Pancreas (tissue), 10 donors: ENCODE measurements at regions not wholly inside any gene's neighbourhood (a gene's known extent, or its start where the extent isn't known, plus 50 kb on each side); places are given as distances from the start of the nearest gene placed in this dataset.

Experiments
- ATAC-seq, 4 donors: fragments of 200-7000 bp; cut with Tn5 transposase; one replicate each; pipeline versions ENCODE4 v1.8.0 to v1.9.1; 2020; ENCODE audit warnings: mild to moderate bottlenecking in 4 of 4, moderate library complexity in 4 of 4
- DNase-seq, 6 donors: peaks; one replicate each; pipeline ENCODE4 v3.0.0-alpha.2; 2020
- FAIRE-seq: peaks from 2 replicates; lab custom pipeline; 2012; peaks lifted over from hg19 to GRCh38; lab: Jason Lieb, UNC
- H3K27ac ChIP-seq, 4 donors: fragments of 200-600 bp; sonication (generic); 1 replicate in 3 of 4; 2 replicates in 1 of 4; pipeline versions ENCODE4 v1.5.0 to v1.8.0; 2020
- H3K27me3 ChIP-seq, 4 donors: fragments of 200-600 bp; one replicate each; pipeline ENCODE4 v1.8.0; 2021
- H3K36me3 ChIP-seq, 3 donors: fragments of 200-600 bp; sonication (generic) in 1 of 3; one replicate each; pipeline versions ENCODE4 v1.5.0 to v1.8.0; 2020 to 2021
- H3K4me1 ChIP-seq, 3 donors: fragments of 200-600 bp; one replicate each; pipeline ENCODE4 v1.8.0; 2021
- H3K4me3 ChIP-seq, 4 donors: fragments of 200-600 bp; sonication (generic) in 2 of 4; one replicate each; pipeline versions ENCODE4 v1.5.0 to v1.8.0; 2020 to 2021
- H3K9me3 ChIP-seq, 4 donors: fragments of 200-600 bp; one replicate each; pipeline ENCODE4 v1.8.0; 2021
- CTCF ChIP-seq, 4 donors: fragments of 200-600 bp; sonication (generic) in 3 of 4; IDR thresholded peaks; one replicate each; pipeline versions ENCODE4 v1.5.0 to v1.8.0; 2021; ENCODE audit warnings: antibody characterized with exemption in 4 of 4
- WGBS, 2 donors: extraction: QIAGEN DNeasy Blood & Tissue Kit; methylation state at CpG; one replicate each; pipeline ENCODE4 v1.1.7; 2013; 5-methylcytosine and 5-hydroxymethylcytosine counted together
- intact Hi-C, 3 donors: fragments of 100-400 bp; cut with DNase I; formaldehyde crosslinking; loops; one replicate each; pipeline versions ENCODE4 v1.11.1 to v1.14.2; 2022
- donor health status: healthy with polysubstance abuse.
- donor health status: DM: no; HTN: no; CAD: no; lungs with moderate emphysema.
- donor health status: DM: no; HTN: no; CAD: no.
- donor health status: control.
- donor health status: control.
- donor health status: Bipolar disorder and iron deficiency.
- donor health status: DM: yes; HTN: yes; CAD: no.
- donor health status: DM: no; HTN: no; CAD: no.
- donor health status: DM: no; HTN: no; CAD: no.
- donor health status: DM: yes; HTN: yes; CAD: no.

GRCh38 chr15:96086164-96086563 lies 244.3 kb upstream of the NR2F2 start:
- no peak for TF ChIP-seq CTCF (IDR thresholded peaks at IDR 0.05)
- WGBS, 2 donors = 50 to 52% methylated on average over 3 of the region's 3 CpGs
- no peaks in the 10 kb centered on the region for H3K36me3 ChIP-seq
- H3K27me3 ChIP-seq = no peaks in the 10 kb centered on the region
- H3K4me3 ChIP-seq = no peak overlapping the region
- H3K27ac ChIP-seq = no peak overlapping the region
- H3K9me3 ChIP-seq = no peaks in the 10 kb centered on the region
- no peak for DNase-seq
- no peak for FAIRE-seq
- intact Hi-C loops = no loop called here
- no peaks in the 10 kb centered on the region for H3K4me1 ChIP-seq
- no peak for ATAC-seq

GRCh38 chr15:96087180-96087884 lies 243.2 kb upstream of the NR2F2 start:
- DNase-seq = no peak
- intact Hi-C loops = no loop called here
- no peaks in the 10 kb centered on the region for H3K36me3 ChIP-seq
- TF ChIP-seq CTCF (IDR thresholded peaks at IDR 0.05) = no peak
- no peak for ATAC-seq
- no peak for FAIRE-seq
- H3K27me3 ChIP-seq = no peaks in the 10 kb centered on the region
- H3K4me3 ChIP-seq = no peak overlapping the region
- WGBS, 2 donors = 57 to 66% methylated on average over 2 of the region's 2 CpGs
- H3K9me3 ChIP-seq = no peaks in the 10 kb centered on the region
- H3K27ac ChIP-seq = no peak overlapping the region
- no peaks in the 10 kb centered on the region for H3K4me1 ChIP-seq

GRCh38 chr15:96088650-96089049 lies 241.8 kb upstream of the NR2F2 start:
- H3K4me3 ChIP-seq = no peak overlapping the region
- 78 to 89% methylated on average over 1 of the region's 1 CpG for WGBS, 2 donors
- H3K27ac ChIP-seq = no peak overlapping the region
- FAIRE-seq = no peak
- no peaks in the 10 kb centered on the region for H3K36me3 ChIP-seq
- no peaks in the 10 kb centered on the region for H3K4me1 ChIP-seq
- TF ChIP-seq CTCF (IDR thresholded peaks at IDR 0.05) = no peak
- intact Hi-C loops = no loop called here
- no peaks in the 10 kb centered on the region for H3K9me3 ChIP-seq
- no peak for ATAC-seq
- H3K27me3 ChIP-seq = no peaks in the 10 kb centered on the region
- DNase-seq = no peak

GRCh38 chr15:96089405-96090058 lies 241.0 kb upstream of the NR2F2 start:
- no peak for TF ChIP-seq CTCF (IDR thresholded peaks at IDR 0.05)
- ATAC-seq (no peak), FAIRE-seq (no peak), DNase-seq (no peak)
- H3K4me1 ChIP-seq = no peaks in the 10 kb centered on the region
- H3K27ac ChIP-seq = no peak overlapping the region
- H3K9me3 ChIP-seq = no peaks in the 10 kb centered on the region
- intact Hi-C loops = no loop called here
- no peak overlapping the region for H3K4me3 ChIP-seq
- no peaks in the 10 kb centered on the region for H3K36me3 ChIP-seq
- no peaks in the 10 kb centered on the region for H3K27me3 ChIP-seq
- WGBS, 2 donors = 69 to 75% methylated on average over 11 of the region's 11 CpGs

- ATAC-seq (no peak), FAIRE-seq (no peak), DNase-seq (no peak)
- TF ChIP-seq CTCF (IDR thresholded peaks at IDR 0.05) = no peak
- intact Hi-C loops = no loop called here
- H3K27ac ChIP-seq = no peak overlapping the region
- H3K9me3 ChIP-seq = no peaks in the 10 kb centered on the region
- H3K4me3 ChIP-seq = no peak overlapping the region
- WGBS, 2 donors = 23 to 26% methylated on average over 1 of the region's 1 CpG
- no peaks in the 10 kb centered on the region for H3K36me3 ChIP-seq
- no peaks in the 10 kb centered on the region for H3K27me3 ChIP-seq
- H3K4me1 ChIP-seq = no peaks in the 10 kb centered on the region
These were observed 238.3 kb upstream of the NR2F2 start for GRCh38 chr15:96092186-96092585.
